Small intestine (tissue), 7 donors: ENCODE measurements at regions not wholly inside any gene's neighbourhood (a gene's known extent, or its start where the extent isn't known, plus 50 kb on each side); places are given as distances from the start of the nearest gene placed in this dataset.

Experiments used
- DNase-seq, 2 donors: peaks; one replicate each; pipeline versions ENCODE4 v3.0.0 to v3.0.0-alpha.2; 2013
- FAIRE-seq: peaks from 2 replicates; lab custom pipeline; 2012; peaks lifted over from hg19 to GRCh38; lab: Jason Lieb, UNC
- H3K27ac ChIP-seq, 3 donors: one replicate each; pipeline ENCODE4 v1.5.1; 2013; ENCODE audit warnings: low read length in 2 of 3, mild to moderate bottlenecking in 2 of 3, control low read depth in 1 of 3, inconsistent platforms in 1 of 3, low read depth in 1 of 3, moderate library complexity in 1 of 3
- H3K27me3 ChIP-seq, 3 donors: one replicate each; pipeline ENCODE4 v1.6.1; 2013; ENCODE audit warnings: low read length in 3 of 3, inconsistent platforms in 1 of 3; ENCODE audit not compliant: control insufficient read depth in 3 of 3, insufficient read depth in 3 of 3
- H3K36me3 ChIP-seq, 3 donors: one replicate each; pipeline ENCODE4 v1.6.1; 2013; ENCODE audit warnings: low read length in 3 of 3, inconsistent platforms in 1 of 3, low read depth in 1 of 3, mild to moderate bottlenecking in 1 of 3, moderate library complexity in 1 of 3; ENCODE audit not compliant: control insufficient read depth in 3 of 3, insufficient read depth in 2 of 3
- H3K4me1 ChIP-seq, 3 donors: one replicate each; pipeline ENCODE4 v1.6.1; 2013; ENCODE audit warnings: low read length in 2 of 3, inconsistent platforms in 1 of 3, low read depth in 1 of 3, mild to moderate bottlenecking in 1 of 3, moderate library complexity in 1 of 3; ENCODE audit not compliant: control insufficient read depth in 3 of 3, insufficient read depth in 2 of 3
- H3K4me3 ChIP-seq, 3 donors: one replicate each; pipeline ENCODE4 v1.5.1; 2013; ENCODE audit warnings: low read length in 3 of 3, control low read depth in 1 of 3, inconsistent platforms in 1 of 3, low read depth in 1 of 3, mild to moderate bottlenecking in 1 of 3, moderate library complexity in 1 of 3
- H3K9me3 ChIP-seq, 2 donors: one replicate each; pipeline ENCODE4 v1.6.1; 2013; ENCODE audit warnings: low read depth in 1 of 2, low read length in 1 of 2; ENCODE audit not compliant: control insufficient read depth in 2 of 2, insufficient read depth in 1 of 2
- WGBS, 3 donors: extraction: QIAGEN DNeasy Blood & Tissue Kit; methylation state at CpG; one replicate each; pipeline ENCODE4 v1.1.7; 2013; 5-methylcytosine and 5-hydroxymethylcytosine counted together
- donor health status: healthy with polysubstance abuse.
- donor health status: control.
- donor health status: control.
- donor health status: Bipolar disorder and iron deficiency.
- donor health status: healthy.

DNA sequence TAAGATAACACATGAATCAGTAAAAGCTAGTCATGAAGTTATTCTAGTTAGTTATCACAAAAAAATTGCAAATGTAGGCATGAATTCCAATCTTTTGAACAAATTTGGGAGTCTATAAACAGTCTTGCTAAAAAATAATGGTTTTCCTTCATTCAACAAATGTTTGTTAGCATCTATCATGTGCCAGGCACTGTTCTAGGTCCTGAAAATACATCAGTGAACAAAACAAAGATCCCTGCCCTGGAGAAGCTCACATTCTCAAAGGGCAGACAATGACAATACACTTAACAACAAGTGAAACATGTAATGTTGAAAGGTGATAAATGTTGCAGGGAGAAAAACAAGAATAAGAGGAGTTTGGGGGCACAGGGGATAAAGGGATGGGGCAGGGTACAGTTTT is 86.9 kb downstream of the OTX2 start:
- H3K27me3 ChIP-seq: peaks cover 0 to 3% (median 0%) of the 10 kb centered on the region in 3 donors
- no peaks in the 10 kb centered on the region for H3K4me1 ChIP-seq
- no peaks in the 10 kb centered on the region for H3K36me3 ChIP-seq
- no peak overlapping the region for H3K27ac ChIP-seq
- FAIRE-seq (no peak), DNase-seq (no peak)
- no peak overlapping the region for H3K4me3 ChIP-seq
- no peaks in the 10 kb centered on the region for H3K9me3 ChIP-seq

DNA sequence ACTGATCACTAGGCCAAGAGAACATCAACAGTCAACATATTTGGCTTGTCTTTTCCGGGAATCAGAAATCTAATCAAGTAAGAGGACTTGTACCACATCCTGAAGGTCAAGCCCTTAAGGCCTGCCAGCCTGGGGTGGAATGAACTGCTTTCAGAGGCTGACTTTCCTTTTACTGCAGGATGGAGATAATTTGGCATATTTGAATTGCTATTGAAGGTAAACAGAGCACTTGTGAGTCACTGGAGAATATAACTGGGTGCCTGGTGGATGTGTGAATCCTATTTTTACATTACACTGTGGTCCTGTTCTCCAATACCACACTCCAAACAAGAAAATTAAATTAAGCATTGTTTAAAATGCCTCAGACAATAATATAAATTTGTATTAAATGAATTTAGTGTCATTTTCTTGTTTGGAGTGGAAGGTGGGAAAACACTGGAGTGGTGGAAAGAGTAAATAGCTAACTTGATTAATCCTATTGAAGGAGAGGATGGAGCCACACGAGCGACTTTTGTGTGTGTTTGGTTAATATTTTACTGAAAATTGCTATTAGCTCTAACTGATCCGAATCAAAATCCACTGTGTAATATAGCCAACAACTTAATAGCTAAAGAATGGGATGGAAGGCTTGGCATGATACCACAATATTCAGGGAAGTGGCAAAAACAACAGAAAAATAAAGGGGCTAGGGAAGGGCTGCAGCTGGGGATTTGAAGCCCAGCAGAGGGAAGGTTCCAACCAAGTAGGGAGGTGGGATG is 89.4 kb downstream of the OTX2 start:
- FAIRE-seq (no peak), DNase-seq (no peak)
- Histone ChIP-seq H3K9me3 (no peaks in the 10 kb centered on the region), H3K27me3 (no peaks in the 10 kb centered on the region), H3K4me1 (no peaks in the 10 kb centered on the region), H3K36me3 (no peaks in the 10 kb centered on the region), H3K4me3 (no peak overlapping the region), H3K27ac (no peak overlapping the region)
- 13 to 64% (median 41%) methylated on average over 4 of the region's 4 CpGs for WGBS, 3 donors

DNA sequence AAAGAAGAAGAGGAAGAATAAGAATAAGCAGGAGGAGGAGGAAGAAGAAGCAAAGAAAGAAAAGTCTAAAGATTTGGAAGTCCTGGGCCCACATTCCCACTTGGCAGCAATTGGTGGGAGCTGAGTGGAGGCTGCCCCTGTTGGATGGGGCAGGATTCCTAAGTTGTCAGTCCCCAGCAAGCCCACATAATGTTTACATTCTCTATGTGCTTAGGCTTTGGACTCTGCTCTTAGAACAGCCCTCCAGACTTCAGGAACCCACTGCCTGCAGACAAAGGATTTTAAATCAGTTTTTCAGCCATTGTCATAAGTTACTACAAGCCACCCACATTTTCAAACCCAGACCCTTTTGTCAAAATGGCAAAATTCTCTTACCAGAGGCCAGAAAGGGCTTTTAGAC is 92.0 kb downstream of the OTX2 start:
- DNase-seq (no peak), FAIRE-seq (no peak)
- H3K4me1 ChIP-seq: no peaks in the 10 kb centered on the region
- H3K4me3 ChIP-seq: no peak overlapping the region
- no peaks in the 10 kb centered on the region for H3K27me3 ChIP-seq
- H3K9me3 ChIP-seq: no peaks in the 10 kb centered on the region
- H3K36me3 ChIP-seq: no peaks in the 10 kb centered on the region
- no peak overlapping the region for H3K27ac ChIP-seq

DNA sequence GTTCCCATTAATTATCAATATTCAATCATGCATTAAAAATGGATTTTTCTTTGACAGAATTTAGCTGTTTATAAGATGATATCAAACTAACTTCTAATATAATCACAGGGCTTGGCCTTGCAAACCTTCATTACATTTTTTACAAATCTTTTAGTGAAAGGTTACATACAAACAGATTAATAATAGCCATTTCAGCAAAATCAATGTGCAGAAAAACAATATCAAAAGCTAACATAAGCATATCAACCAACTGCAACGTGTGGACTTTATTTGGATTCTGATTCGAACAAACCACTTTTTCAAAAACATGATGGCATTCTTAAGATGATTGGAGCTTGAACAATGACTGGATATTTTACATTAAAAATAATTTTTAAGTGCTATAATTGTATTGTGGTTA is 93.6 kb downstream of the OTX2 start:
- Histone ChIP-seq H3K27ac (no peak overlapping the region), H3K4me3 (no peak overlapping the region), H3K36me3 (no peaks in the 10 kb centered on the region), H3K4me1 (no peaks in the 10 kb centered on the region), H3K27me3 (no peaks in the 10 kb centered on the region), H3K9me3 (no peaks in the 10 kb centered on the region)
- no peak for DNase-seq
- FAIRE-seq: no peak
- WGBS, 3 donors: 75 to 93% (median 78%) methylated on average over 2 of the region's 2 CpGs

DNA sequence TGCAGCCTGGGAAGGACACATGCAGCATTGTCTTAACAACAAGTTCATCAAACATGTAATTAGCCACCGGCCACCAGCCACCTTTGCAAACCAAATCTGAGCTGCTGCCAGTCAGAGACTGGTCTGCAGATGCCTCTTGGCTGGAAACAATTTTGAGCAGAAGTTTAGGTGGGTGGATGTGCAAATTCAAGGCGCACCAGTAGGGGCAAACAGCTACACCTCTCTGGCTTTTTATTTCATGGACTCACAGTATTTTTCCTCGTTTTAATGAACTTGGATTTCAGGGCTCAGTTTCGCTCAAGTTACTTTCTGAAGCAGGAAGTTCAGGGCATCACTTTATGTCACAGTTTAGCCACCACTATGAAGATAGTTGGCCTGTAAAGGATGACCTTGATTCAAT is 94.3 kb downstream of the OTX2 start:
- Histone ChIP-seq H3K4me1 (no peaks in the 10 kb centered on the region), H3K36me3 (no peaks in the 10 kb centered on the region), H3K9me3 (no peaks in the 10 kb centered on the region), H3K27me3 (no peaks in the 10 kb centered on the region), H3K4me3 (no peak overlapping the region), H3K27ac (no peak overlapping the region)
- FAIRE-seq: no peak
- 64 to 67% (median 65%) methylated on average over 4 of the region's 4 CpGs for WGBS, 3 donors
- DNase-seq: no peak

DNA sequence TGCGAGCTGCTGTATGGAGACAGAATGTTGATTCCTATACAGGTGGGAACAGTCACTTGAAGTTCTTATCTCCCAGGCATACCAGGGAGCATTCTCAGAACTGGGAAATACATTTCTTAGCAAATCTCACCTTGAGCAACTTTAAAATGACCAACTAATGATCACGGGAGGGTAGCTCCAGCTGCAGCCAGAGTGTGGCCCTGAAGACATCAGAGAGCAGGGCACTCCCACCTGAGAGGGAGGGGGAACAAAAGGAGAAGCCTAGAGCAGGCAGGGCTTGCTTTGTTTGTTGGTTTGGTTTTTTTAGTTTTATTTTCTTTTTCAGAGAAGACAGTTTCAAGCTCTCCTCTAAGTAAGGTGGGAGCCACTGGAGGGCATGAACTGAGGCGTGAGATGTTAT is 101.1 kb downstream of the OTX2 start:
- peaks cover 0 to 10% (median 5%) of the 10 kb centered on the region in 3 donors for H3K27me3 ChIP-seq
- no peak overlapping the region for H3K27ac ChIP-seq
- H3K9me3 ChIP-seq: no peaks in the 10 kb centered on the region
- FAIRE-seq (no peak), DNase-seq (no peak)
- WGBS, 3 donors: 41 to 54% (median 46%) methylated on average over 3 of the region's 3 CpGs
- no peaks in the 10 kb centered on the region for H3K4me1 ChIP-seq
- H3K36me3 ChIP-seq: no peaks in the 10 kb centered on the region
- H3K4me3 ChIP-seq: no peak overlapping the region

DNA sequence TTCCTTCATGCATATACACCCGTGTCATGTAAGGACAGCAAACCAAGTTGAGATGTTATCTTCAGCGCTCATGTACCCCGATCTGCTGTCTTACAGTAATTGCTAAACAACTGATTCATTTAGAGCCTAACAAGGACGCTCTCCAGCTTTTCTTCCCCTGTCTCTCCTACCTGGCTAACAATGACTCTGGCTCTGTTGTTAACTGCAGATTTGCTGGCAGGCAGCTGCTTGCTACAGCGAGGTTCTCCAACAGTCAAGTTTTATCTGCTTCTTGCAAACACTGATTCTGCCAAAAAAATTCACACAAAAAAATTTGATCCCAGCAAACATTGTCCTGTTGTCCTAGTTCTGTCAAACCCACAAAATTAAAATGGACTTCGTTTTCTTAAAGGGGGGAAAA is 101.6 kb downstream of the OTX2 start:
- H3K4me3 ChIP-seq: no peak overlapping the region
- no peaks in the 10 kb centered on the region for H3K4me1 ChIP-seq
- no peaks in the 10 kb centered on the region for H3K9me3 ChIP-seq
- H3K36me3 ChIP-seq: no peaks in the 10 kb centered on the region
- WGBS, 3 donors: 37 to 45% (median 39%) methylated on average over 6 of the region's 6 CpGs
- peaks cover 0 to 10% (median 5%) of the 10 kb centered on the region in 3 donors for H3K27me3 ChIP-seq
- DNase-seq (no peak), FAIRE-seq (no peak)
- H3K27ac ChIP-seq: no peak overlapping the region

DNA sequence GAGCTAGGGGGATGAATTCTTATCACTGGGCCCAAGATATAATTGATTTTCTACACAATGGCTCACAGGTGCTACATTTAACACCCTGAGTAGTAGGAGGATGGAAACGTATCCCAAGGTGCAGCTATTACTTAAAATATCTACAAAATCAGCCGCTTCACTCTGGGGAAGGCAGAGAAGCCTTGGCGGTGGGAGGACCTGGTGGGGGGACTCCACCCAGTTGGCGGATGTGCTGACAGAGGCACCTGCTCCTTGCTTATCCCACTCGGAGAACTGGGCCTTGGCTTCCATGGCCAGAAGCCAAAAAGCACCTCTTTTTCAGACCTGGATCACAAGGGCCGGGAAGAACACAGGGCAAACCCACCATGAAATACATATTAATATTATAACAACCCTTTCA is 106.3 kb downstream of the OTX2 start:
- Histone ChIP-seq H3K27me3 (peaks cover 0 to 5% (median 2%) of the 10 kb centered on the region in 3 donors), H3K4me1 (no peaks in the 10 kb centered on the region), H3K4me3 (no peak overlapping the region), H3K36me3 (no peaks in the 10 kb centered on the region), H3K27ac (no peak overlapping the region), H3K9me3 (no peaks in the 10 kb centered on the region)
- WGBS, 3 donors: 53 to 57% (median 55%) methylated on average over 6 of the region's 6 CpGs
- DNase-seq (no peak), FAIRE-seq (no peak)

DNA sequence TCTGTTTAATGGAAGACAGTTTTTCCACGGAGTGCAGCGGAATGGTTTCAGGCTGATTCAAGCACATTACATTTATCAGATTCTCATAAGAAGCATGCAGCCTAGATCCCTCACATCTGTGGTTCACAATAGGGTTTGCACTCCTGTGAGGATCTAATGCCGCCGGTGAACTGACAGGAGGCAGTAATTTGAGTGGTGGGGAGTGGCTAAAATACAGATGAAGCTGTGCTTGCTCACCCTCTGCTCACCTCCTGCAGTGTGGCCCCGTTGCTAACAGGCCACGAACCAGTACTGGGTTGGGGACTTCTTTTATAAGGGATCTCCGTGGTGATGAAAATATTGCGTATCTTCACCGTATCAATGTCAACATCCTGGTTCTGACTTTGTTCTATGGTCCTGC is 107.8 kb downstream of the OTX2 start:
- Histone ChIP-seq H3K27me3 (peaks cover 0 to 3% (median 0%) of the 10 kb centered on the region in 3 donors), H3K27ac (no peak overlapping the region), H3K4me3 (no peak overlapping the region), H3K9me3 (no peaks in the 10 kb centered on the region), H3K4me1 (no peaks in the 10 kb centered on the region), H3K36me3 (no peaks in the 10 kb centered on the region)
- whole genome bisulfite sequencing, 3 donors: 60 to 77% (median 74%) methylated on average over 9 of the region's 9 CpGs
- DNase-seq: no peak
- no peak for FAIRE-seq
